GM12875 (cell line): ENCODE measurements at regions not wholly inside any gene's neighbourhood (a gene's known extent, or its start where the extent isn't known, plus 50 kb on each side); places are given as distances from the start of the nearest gene placed in this dataset.

Experiments used
- H3K4me3 ChIP-seq: one replicate; pipeline ENCODE4 v1.5.1; 2011; ENCODE audit warnings: low read depth, low read length, control low read depth
- CTCF ChIP-seq: IDR thresholded peaks from 2 replicates; pipeline ENCODE4 v1.5.1; 2011; ENCODE audit warnings: low read depth, mild to moderate bottlenecking, control low read depth, inconsistent platforms, low read length, moderate library complexity, borderline replicate concordance; ENCODE audit not compliant: insufficient read depth

- no peak for TF ChIP-seq CTCF
Measured at GRCh38 chr21:26773058-26773457, 72.2 kb downstream of the ADAMTS1 start.

GRCh38 chr21:26769613-26770188 lies 75.5 kb downstream of the ADAMTS1 start:
- TF ChIP-seq CTCF: no peak
- no peak overlapping the region for H3K4me3 ChIP-seq

More at GRCh38 chr21:26773058-26773457, 72.2 kb downstream of the ADAMTS1 start:
- H3K4me3 ChIP-seq: no peak overlapping the region

- no peak overlapping the region for H3K4me3 ChIP-seq
- TF ChIP-seq CTCF: no peak
Measured at GRCh38 chr21:26766826-26767325, 78.3 kb downstream of the ADAMTS1 start.

GRCh38 chr21:26761174-26761915 lies 83.9 kb downstream of the ADAMTS1 start:
- no peak overlapping the region for H3K4me3 ChIP-seq
- TF ChIP-seq CTCF: no peak

- no peak for TF ChIP-seq CTCF
- H3K4me3 ChIP-seq: no peak overlapping the region
Measured at GRCh38 chr21:26759731-26760130, 85.5 kb downstream of the ADAMTS1 start.

- no peak for TF ChIP-seq CTCF
Measured at GRCh38 chr21:26758083-26758880, 86.9 kb downstream of the ADAMTS1 start.

More at GRCh38 chr21:26758083-26758880, 86.9 kb downstream of the ADAMTS1 start:
- H3K4me3 ChIP-seq: no peak overlapping the region
